ENCODE measurements at regions not wholly inside any gene's neighbourhood (a gene's known extent, or its start where the extent isn't known, plus 50 kb on each side); places are given as distances from the start of the nearest gene placed in this dataset.

DNA sequence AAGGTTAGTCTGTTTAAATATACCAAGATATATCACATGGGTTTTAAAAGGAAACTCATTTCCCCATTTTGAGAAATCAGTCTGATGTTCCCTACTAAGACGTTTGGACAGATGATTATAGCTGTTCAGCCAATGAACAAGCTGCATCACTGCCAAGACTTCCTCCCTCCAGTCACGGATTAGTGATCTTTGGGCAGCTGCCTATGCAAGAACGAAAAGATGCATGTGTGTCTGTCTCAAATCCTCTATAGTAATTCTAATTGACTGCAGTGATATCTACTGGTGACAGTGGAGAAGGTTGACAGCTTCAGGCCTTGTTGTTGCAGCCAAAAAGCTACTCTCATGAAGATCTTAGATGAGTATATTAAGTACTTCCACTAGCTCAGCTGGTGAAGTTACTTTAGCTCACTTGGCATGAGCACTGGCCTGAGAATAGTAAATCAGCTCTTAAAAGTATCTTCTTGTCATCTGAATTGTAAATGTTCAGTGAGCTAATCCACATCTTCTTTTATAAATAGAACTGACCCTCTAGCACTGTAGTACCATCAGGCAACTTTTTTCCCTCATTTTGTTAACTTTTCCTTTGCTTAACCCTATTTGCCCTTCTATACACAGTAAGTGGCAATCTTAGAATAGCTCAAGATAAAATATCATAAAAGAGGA, 134.5 kb upstream of the PCDH10 start:
- H3K36me3 ChIP-seq: no peaks in the 10 kb centered on the region
- no peaks in the 10 kb centered on the region for H3K4me1 ChIP-seq
- 16 to 26% methylated on average over 3 of the region's 3 CpGs for WGBS, 2 donors
- intact Hi-C loops (cut with DNase I): no loop called here
- no peaks in the 10 kb centered on the region for H3K9me3 ChIP-seq
- H3K27ac ChIP-seq: no peak overlapping the region
- no peak overlapping the region for H3K4me3 ChIP-seq
- H3K27me3 ChIP-seq: no peaks in the 10 kb centered on the region
- TF ChIP-seq, protein P1, sequence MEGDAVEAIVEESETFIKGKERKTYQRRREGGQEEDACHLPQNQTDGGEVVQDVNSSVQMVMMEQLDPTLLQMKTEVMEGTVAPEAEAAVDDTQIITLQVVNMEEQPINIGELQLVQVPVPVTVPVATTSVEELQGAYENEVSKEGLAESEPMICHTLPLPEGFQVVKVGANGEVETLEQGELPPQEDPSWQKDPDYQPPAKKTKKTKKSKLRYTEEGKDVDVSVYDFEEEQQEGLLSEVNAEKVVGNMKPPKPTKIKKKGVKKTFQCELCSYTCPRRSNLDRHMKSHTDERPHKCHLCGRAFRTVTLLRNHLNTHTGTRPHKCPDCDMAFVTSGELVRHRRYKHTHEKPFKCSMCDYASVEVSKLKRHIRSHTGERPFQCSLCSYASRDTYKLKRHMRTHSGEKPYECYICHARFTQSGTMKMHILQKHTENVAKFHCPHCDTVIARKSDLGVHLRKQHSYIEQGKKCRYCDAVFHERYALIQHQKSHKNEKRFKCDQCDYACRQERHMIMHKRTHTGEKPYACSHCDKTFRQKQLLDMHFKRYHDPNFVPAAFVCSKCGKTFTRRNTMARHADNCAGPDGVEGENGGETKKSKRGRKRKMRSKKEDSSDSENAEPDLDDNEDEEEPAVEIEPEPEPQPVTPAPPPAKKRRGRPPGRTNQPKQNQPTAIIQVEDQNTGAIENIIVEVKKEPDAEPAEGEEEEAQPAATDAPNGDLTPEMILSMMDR (IDR thresholded peaks at IDR 0.05): no peak
- no peak for TF ChIP-seq POLR2A (IDR thresholded peaks at IDR 0.05)
- no peak for DNase-seq

DNA sequence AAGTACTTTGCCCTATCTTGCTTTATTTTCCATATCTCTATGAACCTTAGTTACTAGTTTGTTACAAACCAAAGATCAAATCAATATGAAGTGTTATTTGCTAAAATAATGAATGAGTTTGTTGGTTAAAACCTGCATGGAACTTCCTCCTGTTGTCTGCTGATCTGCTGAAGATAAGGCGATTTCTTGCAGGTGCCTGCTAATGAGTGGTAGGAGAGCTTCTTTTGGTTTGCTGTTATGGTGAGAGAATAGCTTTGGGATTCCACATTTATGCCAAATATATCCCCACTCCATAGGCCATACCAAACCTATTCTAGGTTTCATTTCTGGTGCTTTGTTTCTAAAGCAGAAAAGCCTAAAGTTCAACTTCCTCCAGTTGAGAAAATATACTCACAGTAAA, 103.8 kb upstream of the PCDH10 start:
- Histone ChIP-seq H3K4me3 (no peak overlapping the region), H3K9me3 (no peaks in the 10 kb centered on the region), H3K27ac (no peak overlapping the region), H3K4me1 (no peaks in the 10 kb centered on the region), H3K27me3 (no peaks in the 10 kb centered on the region), H3K36me3 (no peaks in the 10 kb centered on the region)
- intact Hi-C loops (cut with DNase I): no loop called here
- no peak for DNase-seq
- TF ChIP-seq, protein P1 (IDR thresholded peaks at IDR 0.05): no peak
- TF ChIP-seq POLR2A (IDR thresholded peaks at IDR 0.05): no peak
- 55 to 64% methylated on average over 1 of the region's 1 CpG for WGBS, 2 donors

DNA sequence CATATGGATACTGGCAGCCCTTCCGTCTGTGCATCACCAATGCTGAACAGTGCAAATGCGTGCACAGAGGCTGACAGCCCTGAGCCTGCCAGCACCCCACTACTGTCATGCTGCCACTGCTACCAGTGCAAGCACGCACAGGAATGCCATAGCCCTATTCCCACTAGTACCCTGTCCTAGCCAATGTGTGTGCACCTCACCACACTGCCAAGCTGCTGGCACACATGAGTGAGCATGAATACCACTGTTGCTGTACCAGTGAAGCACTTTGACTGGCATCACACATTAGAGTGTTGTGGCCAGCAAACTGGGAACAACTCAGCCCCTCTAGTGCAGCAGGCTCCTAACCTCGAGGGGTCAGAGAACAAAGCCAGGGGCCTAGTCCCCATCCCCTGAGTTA, 102.9 kb upstream of the PCDH10 start:
- TF ChIP-seq POLR2A (IDR thresholded peaks at IDR 0.05): no peak
- TF ChIP-seq, protein P1 (IDR thresholded peaks at IDR 0.05): no peak
- Histone ChIP-seq H3K4me3 (no peak overlapping the region), H3K9me3 (no peaks in the 10 kb centered on the region), H3K36me3 (no peaks in the 10 kb centered on the region), H3K27me3 (no peaks in the 10 kb centered on the region), H3K4me1 (no peaks in the 10 kb centered on the region), H3K27ac (no peak overlapping the region)
- 42 to 79% methylated on average over 3 to 4 of the region's 4 CpGs for WGBS, 2 donors
- DNase-seq: no peak
- intact Hi-C loops (cut with DNase I): no loop called here

DNA sequence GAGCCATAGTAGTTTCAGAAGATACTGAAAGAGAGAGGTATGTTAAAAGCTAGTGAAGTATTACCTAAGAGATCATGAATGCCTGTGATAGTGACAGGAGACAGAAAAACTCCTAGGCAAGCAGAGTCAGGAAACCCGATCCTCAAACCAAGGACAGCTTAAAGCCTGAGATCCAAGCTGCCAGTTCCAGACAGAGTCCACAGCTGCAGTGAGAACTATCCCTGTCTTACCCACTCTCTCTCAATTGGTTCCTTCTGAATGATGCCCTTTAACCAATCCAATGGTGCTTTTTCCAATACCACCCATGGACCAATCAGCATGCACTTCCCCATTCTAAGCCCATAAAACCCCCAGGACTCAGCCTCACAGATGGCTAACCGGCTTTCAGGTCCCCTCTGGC, 90.4 kb upstream of the PCDH10 start:
- Histone ChIP-seq H3K27me3 (no peaks in the 10 kb centered on the region), H3K27ac (no peak overlapping the region), H3K4me3 (no peak overlapping the region), H3K36me3 (no peaks in the 10 kb centered on the region), H3K4me1 (no peaks in the 10 kb centered on the region), H3K9me3 (no peaks in the 10 kb centered on the region)
- DNase-seq: no peak
- no peak for TF ChIP-seq POLR2A (IDR thresholded peaks at IDR 0.05)
- TF ChIP-seq, protein P1 (IDR thresholded peaks at IDR 0.05): no peak
- 53 to 64% methylated on average over 2 of the region's 2 CpGs for WGBS, 2 donors
- intact Hi-C loops (cut with DNase I): no loop called here

DNA sequence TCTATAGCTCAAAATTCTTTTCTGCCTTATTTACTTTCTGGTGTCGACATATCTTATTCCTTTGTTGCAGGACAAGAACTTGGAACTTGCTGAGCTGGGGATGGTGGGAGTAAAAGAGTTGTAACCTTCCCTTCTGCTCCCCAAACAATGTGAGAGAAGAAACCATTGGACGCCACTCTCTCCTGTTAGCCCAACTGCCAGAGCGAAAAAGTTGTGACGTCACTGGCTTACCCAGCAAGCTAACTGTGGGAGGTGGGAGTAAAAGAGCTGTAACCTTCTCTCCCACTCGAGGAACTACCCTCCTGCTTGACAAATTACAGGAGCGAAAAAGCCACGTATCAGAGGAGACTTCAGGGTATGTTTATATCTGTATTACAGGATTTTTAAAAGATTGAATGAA, 90.0 kb upstream of the PCDH10 start:
- no peak for DNase-seq
- Histone ChIP-seq H3K36me3 (no peaks in the 10 kb centered on the region), H3K9me3 (no peaks in the 10 kb centered on the region), H3K4me1 (no peaks in the 10 kb centered on the region), H3K4me3 (no peak overlapping the region), H3K27me3 (no peaks in the 10 kb centered on the region), H3K27ac (no peak overlapping the region)
- WGBS, 2 donors: 58 to 65% methylated on average over 7 of the region's 7 CpGs
- no peak for TF ChIP-seq POLR2A (IDR thresholded peaks at IDR 0.05)
- TF ChIP-seq, protein P1 (IDR thresholded peaks at IDR 0.05): no peak
- intact Hi-C loops (cut with DNase I): no loop called here

Data from esophagus squamous epithelium (tissue), 5 donors.